Neuronal stem cell (in vitro differentiated cells): ENCODE measurements at regions not wholly inside any gene's neighbourhood (a gene's known extent, or its start where the extent isn't known, plus 50 kb on each side); places are given as distances from the start of the nearest gene placed in this dataset.

Source experiments
- DNase-seq: peaks from one replicate; pipeline ENCODE4 v3.0.0-alpha.2; 2013; ENCODE audit warnings: low spot score
- H2AFZ ChIP-seq: one replicate; pipeline ENCODE4 v1.6.1; 2013; ENCODE audit warnings: mild to moderate bottlenecking, low read length, inconsistent platforms
- H2AK5ac ChIP-seq: 2 replicates; pipeline ENCODE4 v1.6.1; 2013; ENCODE audit warnings: low read depth, mild to moderate bottlenecking, inconsistent platforms, low read length, moderate library complexity, mixed read lengths
- H2BK120ac ChIP-seq: 2 replicates; pipeline ENCODE4 v1.6.1; 2013; ENCODE audit warnings: low read depth, mild to moderate bottlenecking, inconsistent platforms, low read length, moderate library complexity, mixed read lengths
- H2BK12ac ChIP-seq: one replicate; pipeline ENCODE4 v1.6.1; 2013; ENCODE audit warnings: low read length, inconsistent platforms
- H2BK15ac ChIP-seq: 2 replicates; pipeline ENCODE4 v1.6.1; 2013; ENCODE audit warnings: mild to moderate bottlenecking, low read length, inconsistent platforms, mixed read lengths
- H2BK5ac ChIP-seq: one replicate; pipeline ENCODE4 v1.6.1; 2013; ENCODE audit warnings: inconsistent platforms, mild to moderate bottlenecking, low read length, moderate library complexity
- H3K14ac ChIP-seq: one replicate; pipeline ENCODE4 v1.6.1; 2013; ENCODE audit warnings: low read length, inconsistent platforms
- H3K18ac ChIP-seq: 2 replicates; pipeline ENCODE4 v1.6.1; 2013; ENCODE audit warnings: low read length, inconsistent platforms
- H3K23ac ChIP-seq: 2 replicates; pipeline ENCODE4 v1.6.1; 2013; ENCODE audit warnings: low read depth, mild to moderate bottlenecking, mixed read lengths, low read length, inconsistent platforms; ENCODE audit not compliant: poor library complexity
- H3K27ac ChIP-seq: replicated peaks from 3 replicates; pipeline ENCODE4 v1.5.1; 2013; ENCODE audit warnings: low read length, inconsistent platforms
- H3K27me3 ChIP-seq, 3 experiments: 2 replicates each; pipeline ENCODE4 v1.6.1; 2013; ENCODE audit warnings: low read length in 3 of 3, mild to moderate bottlenecking in 2 of 3, inconsistent platforms in 1 of 3, low read depth in 1 of 3, mixed read lengths in 1 of 3, moderate library complexity in 1 of 3; ENCODE audit not compliant: control insufficient read depth in 3 of 3, insufficient read depth in 3 of 3
- H3K36me3 ChIP-seq, 2 donors: replicated peaks in 1 of 2; 2 replicates each; pipeline ENCODE4 v1.6.1; 2013; ENCODE audit warnings: low read length in 2 of 2; ENCODE audit not compliant: control insufficient read depth in 2 of 2, insufficient read depth in 2 of 2
- H3K4ac ChIP-seq: 2 replicates; pipeline ENCODE4 v1.6.1; 2013; ENCODE audit warnings: inconsistent platforms, mild to moderate bottlenecking, low read length, moderate library complexity
- H3K4me1 ChIP-seq, 2 donors: 1 replicate in 1 of 2; 2 replicates in 1 of 2; pipeline ENCODE4 v1.6.1; 2013; ENCODE audit warnings: low read length in 2 of 2, low read depth in 1 of 2; ENCODE audit not compliant: control insufficient read depth in 2 of 2, insufficient read depth in 1 of 2
- H3K4me2 ChIP-seq: one replicate; pipeline ENCODE4 v1.6.1; 2013; ENCODE audit warnings: mild to moderate bottlenecking, low read length, inconsistent platforms; ENCODE audit not compliant: insufficient read depth, poor library complexity, severe bottlenecking
- H3K4me3 ChIP-seq, 2 donors: 2 replicates each; pipeline ENCODE4 v1.5.1; 2013; ENCODE audit warnings: low read length in 2 of 2, mild to moderate bottlenecking in 2 of 2, inconsistent platforms in 1 of 2, moderate library complexity in 1 of 2
- H3K79me1 ChIP-seq: one replicate; pipeline ENCODE4 v1.6.1; 2013; ENCODE audit warnings: low read depth, mild to moderate bottlenecking, inconsistent platforms, low read length, moderate library complexity
- H3K9ac ChIP-seq: one replicate; pipeline ENCODE4 v1.6.1; 2013; ENCODE audit warnings: mild to moderate bottlenecking, low read depth, low read length, inconsistent platforms; ENCODE audit not compliant: poor library complexity
- H3K9me3 ChIP-seq, 2 donors: replicated peaks in 1 of 2; 2 replicates each; pipeline versions ENCODE3 to v1.6.1; 2013; ENCODE audit warnings: low read length in 2 of 2, mild to moderate bottlenecking in 2 of 2, inconsistent platforms in 1 of 2, low read depth in 1 of 2, mixed read lengths in 1 of 2, moderate library complexity in 1 of 2; ENCODE audit not compliant: control insufficient read depth in 2 of 2, insufficient read depth in 1 of 2
- H4K8ac ChIP-seq: one replicate; pipeline ENCODE4 v1.6.1; 2013; ENCODE audit warnings: low read depth, mild to moderate bottlenecking, inconsistent platforms, low read length, moderate library complexity
- H4K91ac ChIP-seq: one replicate; pipeline ENCODE4 v1.6.1; 2013; ENCODE audit warnings: low read length, low read depth, mild to moderate bottlenecking, inconsistent platforms; ENCODE audit not compliant: poor library complexity
- WGBS, 2 donors: extraction: QIAGEN DNeasy Blood & Tissue Kit; methylation state at CpG; one replicate each; pipeline ENCODE4 v1.1.7; 2013; ENCODE audit warnings: missing lambda C conversion rate in 2 of 2, mixed read lengths in 1 of 2; ENCODE audit not compliant: insufficient read length in 2 of 2, insufficient replicate concordance in 1 of 2; ENCODE audit errors: extremely low coverage in 2 of 2; 5-methylcytosine and 5-hydroxymethylcytosine counted together

GRCh38 chr12:30399859-30400258 is 295.8 kb downstream of the IPO8 start:
- no peak overlapping the region for H3K4me3 ChIP-seq
- H3K14ac ChIP-seq: no peak overlapping the region
- H3K79me1 ChIP-seq: no peaks in the 10 kb centered on the region
- H2BK5ac ChIP-seq: no peak overlapping the region
- H2AFZ ChIP-seq: no peak overlapping the region
- H4K8ac ChIP-seq: no peak overlapping the region
- no peak overlapping the region for H2BK15ac ChIP-seq
- no peak overlapping the region for H3K18ac ChIP-seq
- H3K9me3 ChIP-seq: peaks cover 0 to 6% of the 10 kb centered on the region in 2 donors
- no peaks in the 10 kb centered on the region for H3K4me1 ChIP-seq
- no peak overlapping the region for H2BK12ac ChIP-seq
- H3K4ac ChIP-seq: no peak overlapping the region
- H3K9ac ChIP-seq: no peak overlapping the region
- H3K23ac ChIP-seq: no peak overlapping the region
- no peak overlapping the region for H4K91ac ChIP-seq
- no peak overlapping the region for H2AK5ac ChIP-seq
- H3K36me3 ChIP-seq: no peaks in the 10 kb centered on the region
- no peak overlapping the region for H2BK120ac ChIP-seq
- no CpG with 5 or more reads among the region's 2 CpGs for WGBS, 2 donors
- no peak overlapping the region for H3K27ac ChIP-seq
- no peak for DNase-seq
- H3K4me2 ChIP-seq: no peak overlapping the region
- H3K27me3 ChIP-seq: no peaks in the 10 kb centered on the region

- no CpG with 5 or more reads among the region's 2 CpGs for WGBS, 2 donors
- peaks cover 4 to 6% of the 10 kb centered on the region in 2 donors for H3K9me3 ChIP-seq
- H3K27me3 ChIP-seq: no peaks in the 10 kb centered on the region
These were observed 299.1 kb downstream of the IPO8 start for GRCh38 chr12:30396576-30396975.

DNA sequence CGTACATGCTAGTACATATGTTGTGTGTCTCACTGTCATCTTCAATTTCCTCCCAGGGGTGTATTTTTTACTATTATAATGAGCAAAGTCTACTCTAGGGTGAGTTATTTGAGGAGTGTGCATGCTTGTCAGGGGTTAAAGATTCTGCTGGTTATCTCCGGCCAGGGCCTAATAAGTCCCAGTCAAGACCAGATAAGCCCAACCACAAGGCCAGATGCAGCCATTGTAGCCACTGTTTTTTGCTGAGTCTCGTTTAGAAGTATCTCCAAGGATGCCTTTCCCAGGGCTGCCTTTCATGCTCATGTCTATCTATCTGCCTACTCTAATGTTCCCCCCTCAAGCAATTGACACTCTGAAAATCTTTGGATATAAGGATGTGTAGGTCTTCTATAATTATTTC is 300.5 kb downstream of the IPO8 start:
- H2BK15ac ChIP-seq: no peak overlapping the region
- no peak overlapping the region for H2AK5ac ChIP-seq
- no peak overlapping the region for H3K23ac ChIP-seq
- no peak overlapping the region for H2BK12ac ChIP-seq
- no CpG with 5 or more reads among the region's 3 CpGs for WGBS, 2 donors
- H2BK5ac ChIP-seq: no peak overlapping the region
- no peaks in the 10 kb centered on the region for H3K36me3 ChIP-seq
- no peak overlapping the region for H4K8ac ChIP-seq
- no peaks in the 10 kb centered on the region for H3K4me1 ChIP-seq
- no peak overlapping the region for H3K18ac ChIP-seq
- no peak overlapping the region for H3K14ac ChIP-seq
- H3K4ac ChIP-seq: no peak overlapping the region
- no peak overlapping the region for H3K27ac ChIP-seq
- no peak overlapping the region for H2BK120ac ChIP-seq
- H3K27me3 ChIP-seq: no peaks in the 10 kb centered on the region
- H4K91ac ChIP-seq: no peak overlapping the region
- DNase-seq: no peak
- no peak overlapping the region for H3K9ac ChIP-seq
- no peak overlapping the region for H2AFZ ChIP-seq
- no peak overlapping the region for H3K4me3 ChIP-seq
- H3K79me1 ChIP-seq: no peaks in the 10 kb centered on the region
- H3K9me3 ChIP-seq: peaks cover 4 to 7% of the 10 kb centered on the region in 2 donors
- no peak overlapping the region for H3K4me2 ChIP-seq

More at GRCh38 chr12:30396576-30396975, 299.1 kb downstream of the IPO8 start:
- Histone ChIP-seq H3K4me1 (no peaks in the 10 kb centered on the region), H3K27ac (no peak overlapping the region), H3K23ac (no peak overlapping the region), H3K18ac (no peak overlapping the region), H3K79me1 (no peaks in the 10 kb centered on the region), H2BK120ac (no peak overlapping the region), H2AK5ac (no peak overlapping the region), H3K4me2 (no peak overlapping the region), H2BK15ac (no peak overlapping the region), H3K9ac (no peak overlapping the region), H3K14ac (no peak overlapping the region), H2AFZ (no peak overlapping the region), H3K4ac (no peak overlapping the region), H3K36me3 (no peaks in the 10 kb centered on the region), H4K8ac (no peak overlapping the region), H2BK12ac (no peak overlapping the region), H3K4me3 (no peak overlapping the region), H4K91ac (no peak overlapping the region), H2BK5ac (no peak overlapping the region)
- no peak for DNase-seq

GRCh38 chr12:30391766-30392366 is 303.8 kb downstream of the IPO8 start:
- no peak overlapping the region for H3K4ac ChIP-seq
- H3K4me2 ChIP-seq: no peak overlapping the region
- 100% methylated on average over 1 of the region's 5 CpGs for WGBS, 2 donors
- H3K27ac ChIP-seq: no peak overlapping the region
- no peak overlapping the region for H3K23ac ChIP-seq
- H3K27me3 ChIP-seq: no peaks in the 10 kb centered on the region
- H2BK5ac ChIP-seq: no peak overlapping the region
- H3K36me3 ChIP-seq: no peaks in the 10 kb centered on the region
- no peak overlapping the region for H2BK15ac ChIP-seq
- H2AK5ac ChIP-seq: no peak overlapping the region
- no peak overlapping the region for H4K91ac ChIP-seq
- H2BK12ac ChIP-seq: no peak overlapping the region
- no peak overlapping the region for H2BK120ac ChIP-seq
- no peak overlapping the region for H3K4me3 ChIP-seq
- no peak overlapping the region for H2AFZ ChIP-seq
- no peak for DNase-seq
- no peaks in the 10 kb centered on the region for H3K4me1 ChIP-seq
- H3K18ac ChIP-seq: no peak overlapping the region
- H3K14ac ChIP-seq: no peak overlapping the region
- H3K79me1 ChIP-seq: no peaks in the 10 kb centered on the region
- H3K9ac ChIP-seq: no peak overlapping the region
- H4K8ac ChIP-seq: no peak overlapping the region
- H3K9me3 ChIP-seq: peaks cover 8 to 13% of the 10 kb centered on the region in 2 donors
